ENCODE measurements at regions not wholly inside any gene's neighbourhood (a gene's known extent, or its start where the extent isn't known, plus 50 kb on each side); places are given as distances from the start of the nearest gene placed in this dataset.

DNA sequence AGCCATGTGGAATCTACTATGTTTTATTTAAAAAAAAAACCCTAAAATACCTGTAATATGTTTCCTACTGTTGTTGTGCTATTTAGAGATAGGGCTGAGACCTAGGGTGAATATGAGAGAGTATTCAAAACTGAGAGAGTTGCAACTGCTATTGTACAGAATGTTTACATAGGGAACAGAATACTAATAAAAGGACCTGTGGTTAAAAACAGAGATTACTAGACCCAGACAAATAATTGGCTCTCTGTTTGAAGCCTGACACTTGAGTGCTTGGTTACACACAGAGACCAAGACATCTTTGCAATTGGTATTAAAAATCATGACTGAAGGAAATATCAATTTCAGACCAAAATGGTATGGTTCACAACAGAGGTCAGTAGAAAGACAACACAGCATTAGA lies 278.9 kb upstream of the GIMD1 start:
- no peak for DNase-seq (ENCODE audit: low spot score)
- H3K4me2 ChIP-seq = no peak overlapping the region
- no peaks in the 10 kb centered on the region for H3K4me1 ChIP-seq
- H3K27me3 Mint-ChIP-seq (ENCODE audit: insufficient read depth, low read depth) = no peaks in the 10 kb centered on the region
- no peaks in the 10 kb centered on the region for H3K9me3 ChIP-seq (ENCODE audit: low read depth)
- H3F3A ChIP-seq (ENCODE audit: low read depth) = no peaks in the 10 kb centered on the region
- H3K4me3 ChIP-seq = no peak overlapping the region
- no peaks in the 10 kb centered on the region for H3K9me3 Mint-ChIP-seq
- no peak overlapping the region for H3K9ac ChIP-seq
- TF ChIP-seq, protein P1, sequence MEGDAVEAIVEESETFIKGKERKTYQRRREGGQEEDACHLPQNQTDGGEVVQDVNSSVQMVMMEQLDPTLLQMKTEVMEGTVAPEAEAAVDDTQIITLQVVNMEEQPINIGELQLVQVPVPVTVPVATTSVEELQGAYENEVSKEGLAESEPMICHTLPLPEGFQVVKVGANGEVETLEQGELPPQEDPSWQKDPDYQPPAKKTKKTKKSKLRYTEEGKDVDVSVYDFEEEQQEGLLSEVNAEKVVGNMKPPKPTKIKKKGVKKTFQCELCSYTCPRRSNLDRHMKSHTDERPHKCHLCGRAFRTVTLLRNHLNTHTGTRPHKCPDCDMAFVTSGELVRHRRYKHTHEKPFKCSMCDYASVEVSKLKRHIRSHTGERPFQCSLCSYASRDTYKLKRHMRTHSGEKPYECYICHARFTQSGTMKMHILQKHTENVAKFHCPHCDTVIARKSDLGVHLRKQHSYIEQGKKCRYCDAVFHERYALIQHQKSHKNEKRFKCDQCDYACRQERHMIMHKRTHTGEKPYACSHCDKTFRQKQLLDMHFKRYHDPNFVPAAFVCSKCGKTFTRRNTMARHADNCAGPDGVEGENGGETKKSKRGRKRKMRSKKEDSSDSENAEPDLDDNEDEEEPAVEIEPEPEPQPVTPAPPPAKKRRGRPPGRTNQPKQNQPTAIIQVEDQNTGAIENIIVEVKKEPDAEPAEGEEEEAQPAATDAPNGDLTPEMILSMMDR (IDR thresholded peaks at IDR 0.05) = no peak
- TF ChIP-seq EZH2 (IDR thresholded peaks at IDR 0.05) (no peak), EZH2phosphoT487 (IDR thresholded peaks at IDR 0.05) (no peak)
- peaks cover 2% of the 10 kb centered on the region for H3K36me3 Mint-ChIP-seq
- no peaks in the 10 kb centered on the region for H3K36me3 ChIP-seq
- H2AFZ ChIP-seq (replicated peaks) = no peak overlapping the region
- no peaks in the 10 kb centered on the region for H3K27me3 ChIP-seq
- H3K79me2 ChIP-seq (ENCODE audit: low read depth) = no peaks in the 10 kb centered on the region
- H3K4me3 Mint-ChIP-seq = no peak overlapping the region
- H3K27ac ChIP-seq = no peak overlapping the region
- H3K27ac Mint-ChIP-seq = no peak overlapping the region
- no peaks in the 10 kb centered on the region for H3K4me1 Mint-ChIP-seq
- H4K20me1 ChIP-seq (ENCODE audit: low read depth) = no peaks in the 10 kb centered on the region

DNA sequence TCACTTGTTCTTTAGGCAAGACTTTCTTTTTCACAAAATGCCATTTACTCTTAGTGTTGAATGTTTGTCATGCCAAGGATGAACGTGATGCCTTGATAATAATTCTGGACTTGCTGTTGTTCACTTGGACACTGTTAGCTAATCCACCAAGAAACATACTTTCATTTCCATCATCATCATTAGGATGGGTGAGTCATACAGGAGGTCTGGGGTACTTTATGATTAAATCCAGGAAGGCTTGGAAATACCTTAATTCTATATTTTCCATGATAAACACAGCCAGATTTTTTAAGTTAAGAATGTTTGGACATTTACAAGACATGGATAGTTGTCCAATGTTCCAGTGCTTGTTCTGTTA lies 260.7 kb upstream of the GIMD1 start:
- Mint-ChIP-seq H3K27me3 (ENCODE audit: insufficient read depth, low read depth) (no peaks in the 10 kb centered on the region), H3K4me3 (no peak overlapping the region), H3K4me1 (no peaks in the 10 kb centered on the region), H3K36me3 (no peaks in the 10 kb centered on the region), H3K27ac (no peak overlapping the region), H3K9me3 (no peaks in the 10 kb centered on the region)
- Histone ChIP-seq H3K9ac (no peak overlapping the region), H3K36me3 (no peaks in the 10 kb centered on the region), H3K9me3 (ENCODE audit: low read depth) (no peaks in the 10 kb centered on the region), H2AFZ (replicated peaks) (no peak overlapping the region), H3K4me1 (no peaks in the 10 kb centered on the region), H3K4me2 (no peak overlapping the region), H3K27me3 (no peaks in the 10 kb centered on the region), H4K20me1 (ENCODE audit: low read depth) (no peaks in the 10 kb centered on the region), H3K27ac (no peak overlapping the region), H3F3A (ENCODE audit: low read depth) (no peaks in the 10 kb centered on the region), H3K4me3 (no peak overlapping the region), H3K79me2 (ENCODE audit: low read depth) (no peaks in the 10 kb centered on the region)
- TF ChIP-seq EZH2phosphoT487 (IDR thresholded peaks at IDR 0.05) (no peak), EZH2 (IDR thresholded peaks at IDR 0.05) (no peak)
- TF ChIP-seq, protein P1 (IDR thresholded peaks at IDR 0.05) = no peak
- no peak for DNase-seq (ENCODE audit: low spot score)

DNA sequence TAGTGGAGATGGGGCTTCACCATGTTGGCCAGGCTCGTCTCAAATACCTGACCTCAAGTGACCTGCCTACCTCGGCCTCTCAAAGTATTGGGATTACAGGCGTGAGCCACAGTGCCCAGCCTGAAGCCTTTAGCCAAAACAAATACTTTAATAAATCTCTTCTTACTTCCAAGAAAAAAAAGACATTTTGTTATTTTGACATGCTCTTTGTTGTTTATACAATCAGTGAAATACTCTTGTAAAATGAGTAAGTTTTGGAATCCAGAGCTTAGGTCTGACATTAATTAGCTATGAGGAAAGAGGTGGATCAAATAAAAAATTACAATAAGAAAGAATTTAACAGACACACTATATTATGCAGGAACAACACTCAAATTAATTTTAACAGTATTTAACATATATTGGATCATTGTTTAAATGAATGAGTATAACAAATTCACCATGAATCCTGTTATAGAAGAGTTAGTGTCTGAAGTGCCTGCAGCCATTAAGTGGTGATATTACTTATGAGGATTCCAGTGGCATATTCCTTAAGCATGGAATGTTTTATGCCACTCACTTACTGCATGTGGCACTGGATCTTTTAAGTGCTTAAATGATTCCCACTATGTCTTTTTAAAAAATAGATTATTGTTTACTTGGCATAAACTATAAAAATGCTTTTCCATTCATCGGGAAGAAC lies 260.1 kb upstream of the GIMD1 start:
- Histone ChIP-seq H2AFZ (replicated peaks) (no peak overlapping the region), H3K4me2 (no peak overlapping the region), H3K36me3 (no peaks in the 10 kb centered on the region), H3K79me2 (ENCODE audit: low read depth) (no peaks in the 10 kb centered on the region), H3K9ac (no peak overlapping the region), H3K4me3 (no peak overlapping the region), H3K27me3 (no peaks in the 10 kb centered on the region), H3K9me3 (ENCODE audit: low read depth) (no peaks in the 10 kb centered on the region), H4K20me1 (ENCODE audit: low read depth) (no peaks in the 10 kb centered on the region), H3K4me1 (no peaks in the 10 kb centered on the region), H3F3A (ENCODE audit: low read depth) (no peaks in the 10 kb centered on the region), H3K27ac (no peak overlapping the region)
- no peak for DNase-seq (ENCODE audit: low spot score)
- Mint-ChIP-seq H3K27me3 (ENCODE audit: insufficient read depth, low read depth) (no peaks in the 10 kb centered on the region), H3K4me3 (no peak overlapping the region), H3K9me3 (no peaks in the 10 kb centered on the region), H3K27ac (no peak overlapping the region), H3K36me3 (no peaks in the 10 kb centered on the region), H3K4me1 (no peaks in the 10 kb centered on the region)
- TF ChIP-seq EZH2 (IDR thresholded peaks at IDR 0.05) (no peak), EZH2phosphoT487 (IDR thresholded peaks at IDR 0.05) (no peak)
- TF ChIP-seq, protein P1 (IDR thresholded peaks at IDR 0.05) = no peak

Measured in neural progenitor cell (in vitro differentiated cells).